Mesothelial cell of epicardium (in vitro differentiated cells): ENCODE measurements at regions not wholly inside any gene's neighbourhood (a gene's known extent, or its start where the extent isn't known, plus 50 kb on each side); places are given as distances from the start of the nearest gene placed in this dataset.
A peak's percentile ranks its signal among the peaks of the same experiment; 100 is the strongest.

Experiments used
- DNase-seq, 2 experiments: peaks; one replicate each; pipeline ENCODE4 v3.0.0; 2021; ENCODE audit warnings: low spot score in 2 of 2; ENCODE audit not compliant: unreplicated experiment in 2 of 2
- H3K27ac Mint-ChIP-seq: 2 replicates; pipeline ENCODE4 v1.8.0; 2021; ENCODE audit warnings: mixed read lengths
- H3K27me3 Mint-ChIP-seq: 2 replicates; pipeline ENCODE4 v1.8.0; 2021; ENCODE audit warnings: low read depth, mixed read lengths
- H3K36me3 Mint-ChIP-seq: 2 replicates; pipeline ENCODE4 v1.8.0; 2021; ENCODE audit warnings: mixed read lengths
- H3K4me1 Mint-ChIP-seq: 2 replicates; pipeline ENCODE4 v1.8.0; 2021; ENCODE audit warnings: mixed read lengths
- H3K4me3 Mint-ChIP-seq: 2 replicates; pipeline ENCODE4 v1.8.0; 2021; ENCODE audit warnings: mild to moderate bottlenecking, moderate library complexity, mixed read lengths
- H3K9me3 Mint-ChIP-seq: 2 replicates; pipeline ENCODE4 v1.8.0; 2021; ENCODE audit warnings: mixed read lengths
- TF ChIP-seq, protein P1 (sequence below): fragments of 200-600 bp; sonication (generic); IDR thresholded peaks from one replicate; pipeline ENCODE4 v1.5.0; 2021; ENCODE audit warnings: antibody characterized with exemption; ENCODE audit not compliant: unreplicated experiment

DNA sequence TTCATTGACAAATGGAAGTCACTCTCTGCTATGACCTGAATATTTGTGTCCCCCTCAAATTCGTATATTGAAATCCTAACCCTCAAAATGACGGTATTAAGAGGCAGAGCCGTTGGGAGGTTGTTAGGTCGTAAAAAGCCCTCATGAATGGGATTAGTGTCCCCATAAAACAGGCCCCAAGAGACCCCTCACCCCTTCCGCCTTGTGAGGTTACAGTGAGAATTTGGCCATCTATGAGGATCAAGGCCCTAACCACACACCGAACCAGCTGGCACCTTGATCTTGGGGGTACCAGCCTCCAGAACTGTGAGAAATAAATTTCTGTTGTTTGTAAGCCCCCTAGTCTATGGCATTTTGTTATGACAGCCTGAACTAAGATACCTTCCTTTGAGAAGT is 52.5 kb upstream of the SLC22A16 start:
- Mint-ChIP-seq H3K4me1 (peaks cover 10% of the 10 kb centered on the region), H3K27ac (peak overlapping the region; percentile 61), H3K27me3 (peaks cover 32% of the 10 kb centered on the region), H3K9me3 (no peaks in the 10 kb centered on the region), H3K36me3 (no peaks in the 10 kb centered on the region), H3K4me3 (no peak overlapping the region)
- TF ChIP-seq, protein P1, sequence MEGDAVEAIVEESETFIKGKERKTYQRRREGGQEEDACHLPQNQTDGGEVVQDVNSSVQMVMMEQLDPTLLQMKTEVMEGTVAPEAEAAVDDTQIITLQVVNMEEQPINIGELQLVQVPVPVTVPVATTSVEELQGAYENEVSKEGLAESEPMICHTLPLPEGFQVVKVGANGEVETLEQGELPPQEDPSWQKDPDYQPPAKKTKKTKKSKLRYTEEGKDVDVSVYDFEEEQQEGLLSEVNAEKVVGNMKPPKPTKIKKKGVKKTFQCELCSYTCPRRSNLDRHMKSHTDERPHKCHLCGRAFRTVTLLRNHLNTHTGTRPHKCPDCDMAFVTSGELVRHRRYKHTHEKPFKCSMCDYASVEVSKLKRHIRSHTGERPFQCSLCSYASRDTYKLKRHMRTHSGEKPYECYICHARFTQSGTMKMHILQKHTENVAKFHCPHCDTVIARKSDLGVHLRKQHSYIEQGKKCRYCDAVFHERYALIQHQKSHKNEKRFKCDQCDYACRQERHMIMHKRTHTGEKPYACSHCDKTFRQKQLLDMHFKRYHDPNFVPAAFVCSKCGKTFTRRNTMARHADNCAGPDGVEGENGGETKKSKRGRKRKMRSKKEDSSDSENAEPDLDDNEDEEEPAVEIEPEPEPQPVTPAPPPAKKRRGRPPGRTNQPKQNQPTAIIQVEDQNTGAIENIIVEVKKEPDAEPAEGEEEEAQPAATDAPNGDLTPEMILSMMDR = no peak
- DNase-seq = no peak

DNA sequence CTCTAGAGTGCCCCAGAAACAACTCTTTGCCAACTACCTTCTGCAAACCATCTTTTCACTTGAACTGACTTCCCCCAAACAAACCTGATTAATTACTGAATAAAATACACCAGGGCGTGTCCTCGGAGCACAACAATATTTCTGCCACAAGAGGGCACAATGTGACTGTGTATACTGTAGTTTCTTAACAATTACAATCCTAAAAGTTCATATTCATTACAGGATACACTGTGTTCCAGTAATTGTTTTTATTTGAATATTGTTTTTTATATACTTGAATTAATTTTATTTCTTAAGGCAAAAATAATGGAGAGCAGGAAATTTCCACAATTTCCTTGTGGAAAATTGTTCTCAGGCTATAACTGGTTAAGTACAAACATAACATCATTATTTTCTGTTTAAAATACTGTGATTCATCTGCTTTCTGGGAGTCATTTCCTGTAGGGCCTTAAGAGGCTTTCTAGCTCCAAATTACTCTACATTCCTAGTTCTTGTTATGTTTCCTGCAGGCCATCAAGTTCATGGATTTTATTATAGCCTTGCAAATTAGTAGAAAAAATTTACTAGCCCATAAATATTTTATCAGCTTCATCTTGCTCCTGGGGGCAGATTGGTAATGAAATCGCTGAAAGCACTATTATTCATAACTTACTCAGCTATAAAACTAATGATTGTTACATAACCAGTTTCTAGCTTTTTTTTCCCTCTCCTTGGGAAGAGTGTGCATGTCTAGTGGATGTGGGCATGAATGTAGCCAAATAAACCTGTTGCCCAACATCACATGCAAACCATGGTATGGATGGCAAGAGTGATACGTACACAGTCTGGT is 51.9 kb upstream of the SLC22A16 start:
- Mint-ChIP-seq H3K4me3 (no peak overlapping the region), H3K27ac (peak overlapping the region; percentile 61), H3K27me3 (peaks cover 32% of the 10 kb centered on the region), H3K9me3 (no peaks in the 10 kb centered on the region), H3K36me3 (no peaks in the 10 kb centered on the region), H3K4me1 (peaks cover 10% of the 10 kb centered on the region)
- DNase-seq = no peak
- TF ChIP-seq, protein P1 = peak; percentile 77

DNA sequence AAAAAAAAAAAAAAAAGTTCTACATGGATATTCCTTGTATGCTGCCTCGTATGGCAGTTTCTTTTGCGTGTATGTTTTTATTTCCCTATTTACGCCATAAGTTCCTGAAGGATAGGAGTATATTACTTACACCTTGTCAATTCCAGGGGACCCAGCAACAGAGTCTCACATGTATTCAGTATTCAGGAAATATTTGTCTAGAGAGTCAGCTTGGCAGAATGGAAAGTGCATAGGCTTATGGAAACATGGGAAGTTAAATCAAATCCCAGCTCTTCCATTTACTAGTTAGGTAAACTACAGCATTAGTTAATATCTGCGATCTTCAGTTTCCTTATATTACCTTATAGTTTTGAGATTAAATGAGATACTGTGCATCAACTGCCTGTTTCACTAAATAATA is 51.1 kb upstream of the SLC22A16 start:
- no peaks in the 10 kb centered on the region for H3K9me3 Mint-ChIP-seq
- no peak overlapping the region for H3K27ac Mint-ChIP-seq

DNA sequence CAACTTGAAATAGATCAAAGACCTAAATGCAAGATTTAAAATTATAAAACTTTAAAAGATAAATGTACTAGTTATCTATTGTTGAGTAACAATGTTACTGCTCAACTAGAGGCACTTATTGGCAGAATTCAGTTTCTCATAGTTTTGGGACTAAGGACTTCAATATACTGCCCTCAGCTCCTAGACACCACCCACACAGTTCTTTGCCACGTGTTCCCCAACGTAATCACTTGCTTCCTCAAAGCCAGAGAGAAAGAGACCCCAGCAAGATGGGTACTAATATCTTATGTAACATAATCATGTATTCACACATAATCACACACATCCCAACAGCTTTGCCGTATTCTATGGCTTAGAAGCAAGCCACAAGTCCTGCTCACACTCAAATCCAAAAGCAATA is 50.3 kb upstream of the SLC22A16 start:
- no peak for DNase-seq
- Mint-ChIP-seq H3K27ac (no peak overlapping the region), H3K27me3 (peaks cover 28% of the 10 kb centered on the region), H3K36me3 (no peaks in the 10 kb centered on the region), H3K9me3 (no peaks in the 10 kb centered on the region), H3K4me1 (peaks cover 8% of the 10 kb centered on the region), H3K4me3 (no peak overlapping the region)
- TF ChIP-seq, protein P1 = no peak

More for the DNA sequence above, 51.1 kb upstream of the SLC22A16 start:
- TF ChIP-seq, protein P1 = no peak
- peaks cover 10% of the 10 kb centered on the region for H3K4me1 Mint-ChIP-seq
- DNase-seq = no peak
- H3K36me3 Mint-ChIP-seq = no peaks in the 10 kb centered on the region
- peaks cover 32% of the 10 kb centered on the region for H3K27me3 Mint-ChIP-seq
- H3K4me3 Mint-ChIP-seq = no peak overlapping the region
